ENCODE measurements at regions not wholly inside any gene's neighbourhood (a gene's known extent, or its start where the extent isn't known, plus 50 kb on each side); places are given as distances from the start of the nearest gene placed in this dataset.

DNA sequence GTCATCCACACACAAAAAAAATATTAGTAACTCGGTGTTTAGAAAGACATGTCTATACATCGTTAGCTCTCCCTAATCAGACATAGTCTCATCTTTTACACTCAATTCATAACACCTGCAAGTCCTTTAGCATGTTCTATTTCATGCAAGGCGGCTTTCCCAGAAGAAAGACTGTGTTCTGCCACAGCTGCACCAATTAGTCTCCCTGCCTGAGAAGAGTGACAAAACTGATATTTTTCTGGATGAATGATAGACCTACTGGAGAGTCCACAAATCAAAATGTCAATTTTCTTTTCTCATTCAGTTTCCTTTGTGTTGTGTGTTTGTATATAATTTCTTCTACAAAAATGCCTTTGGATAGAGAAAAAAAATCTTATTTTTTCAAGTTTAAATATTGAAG lies 435.8 kb upstream of the EPHA3 start:
- ChIA-PET POLR2A (no interaction called here), CTCF (interaction anchor here (0.5 to 0.6 kb wide), 2 partner anchors 684 to 1547 kb away, joined by 4 to 5 read pairs; no protein-coding TSS in a partner anchor)
- H3K4me3 ChIP-seq (ENCODE audit: low read depth, low read length): no peak overlapping the region
- no peak for DNase-seq (ENCODE audit: low read depth)
- no peak for TF ChIP-seq CTCF (IDR thresholded peaks at IDR 0.05; ENCODE audit: insufficient read depth, low read depth, low read length)
- H3K36me3 ChIP-seq (ENCODE audit: control insufficient read depth, insufficient read depth, low read length): no peaks in the 10 kb centered on the region
- no peaks in the 10 kb centered on the region for H3K27me3 ChIP-seq (ENCODE audit: control insufficient read depth, insufficient read depth, low read length)

GRCh38 chr3:88677298-88677697 lies 430.1 kb upstream of the EPHA3 start:
- no peak for TF ChIP-seq CTCF (IDR thresholded peaks at IDR 0.05; ENCODE audit: insufficient read depth, low read depth, low read length)
- DNase-seq (ENCODE audit: low read depth): no peak
- CTCF ChIA-PET: no interaction called here

DNA sequence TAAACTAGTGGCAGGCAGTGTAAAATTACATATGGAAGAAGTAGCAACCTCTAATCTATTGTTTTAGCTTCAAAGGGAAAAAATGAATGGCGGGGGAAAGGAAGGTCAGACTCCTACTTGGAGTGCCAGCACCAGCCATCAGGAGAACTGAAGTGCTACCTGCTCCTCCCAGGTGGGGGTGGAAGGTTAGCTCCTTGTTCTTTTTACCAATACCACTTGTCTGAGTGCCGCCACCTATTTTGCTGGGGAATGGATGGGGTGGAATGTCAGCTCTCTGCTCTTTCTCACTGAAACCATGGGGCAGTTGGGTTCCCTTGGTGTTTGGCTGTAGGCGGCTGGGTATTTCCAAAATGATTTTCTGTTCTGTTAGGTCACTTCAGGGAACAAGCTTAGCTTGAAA lies 428.7 kb upstream of the EPHA3 start:
- no peak for TF ChIP-seq CTCF (IDR thresholded peaks at IDR 0.05; ENCODE audit: insufficient read depth, low read depth, low read length)
- POLR2A ChIA-PET: no interaction called here
- CTCF ChIA-PET: no interaction called here

More at GRCh38 chr3:88677298-88677697, 430.1 kb upstream of the EPHA3 start:
- Histone ChIP-seq H3K27me3 (ENCODE audit: control insufficient read depth, insufficient read depth, low read length) (no peaks in the 10 kb centered on the region), H3K4me3 (ENCODE audit: low read depth, low read length) (no peak overlapping the region), H3K36me3 (ENCODE audit: control insufficient read depth, insufficient read depth, low read length) (no peaks in the 10 kb centered on the region)
- POLR2A ChIA-PET: no interaction called here

DNA sequence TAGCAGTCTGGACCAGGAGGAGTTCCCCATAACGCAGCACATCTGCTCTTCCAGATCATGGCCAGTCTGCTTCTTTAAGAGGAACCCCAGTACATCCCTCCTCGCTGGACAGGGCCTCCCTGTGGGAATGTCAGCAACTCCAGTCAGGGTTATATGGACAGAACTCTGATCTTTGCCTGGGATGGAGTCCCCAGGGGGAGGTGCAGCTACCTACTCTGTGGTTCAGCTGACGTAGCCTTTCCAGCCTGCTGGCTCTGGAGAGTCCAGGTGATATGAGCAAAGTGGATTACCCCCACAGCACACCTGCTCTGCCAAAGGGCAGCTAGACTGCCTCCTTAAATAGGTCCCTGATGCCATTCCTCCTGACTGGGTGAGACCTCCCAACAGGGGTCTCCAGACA lies 417.1 kb upstream of the EPHA3 start:
- DNase-seq (ENCODE audit: low read depth): no peak
- no peak overlapping the region for H3K4me3 ChIP-seq (ENCODE audit: low read depth, low read length)
- CTCF ChIA-PET: no interaction called here
- POLR2A ChIA-PET: no interaction called here
- H3K36me3 ChIP-seq (ENCODE audit: control insufficient read depth, insufficient read depth, low read length): no peaks in the 10 kb centered on the region
- no peaks in the 10 kb centered on the region for H3K27me3 ChIP-seq (ENCODE audit: control insufficient read depth, insufficient read depth, low read length)
- TF ChIP-seq CTCF (IDR thresholded peaks at IDR 0.05; ENCODE audit: insufficient read depth, low read depth, low read length): no peak

More for the DNA sequence above, 428.7 kb upstream of the EPHA3 start:
- no peaks in the 10 kb centered on the region for H3K27me3 ChIP-seq (ENCODE audit: control insufficient read depth, insufficient read depth, low read length)
- no peak overlapping the region for H3K4me3 ChIP-seq (ENCODE audit: low read depth, low read length)
- DNase-seq (ENCODE audit: low read depth): no peak
- H3K36me3 ChIP-seq (ENCODE audit: control insufficient read depth, insufficient read depth, low read length): no peaks in the 10 kb centered on the region

- Histone ChIP-seq H3K4me3 (ENCODE audit: low read depth, low read length) (no peak overlapping the region), H3K27me3 (ENCODE audit: control insufficient read depth, insufficient read depth, low read length) (no peaks in the 10 kb centered on the region), H3K36me3 (ENCODE audit: control insufficient read depth, insufficient read depth, low read length) (no peaks in the 10 kb centered on the region)
- POLR2A ChIA-PET: no interaction called here
- DNase-seq (ENCODE audit: low read depth): no peak
- CTCF ChIA-PET: no interaction called here
- no peak for TF ChIP-seq CTCF (IDR thresholded peaks at IDR 0.05; ENCODE audit: insufficient read depth, low read depth, low read length)
These were observed 416.3 kb upstream of the EPHA3 start for GRCh38 chr3:88691081-88691480.
